GM18909 (cell line): ENCODE measurements at regions not wholly inside any gene's neighbourhood (a gene's known extent, or its start where the extent isn't known, plus 50 kb on each side); places are given as distances from the start of the nearest gene placed in this dataset.

Source experiments
- ATAC-seq: cut with Tn5 transposase; IDR thresholded peaks from one replicate; pipeline ENCODE4 v1.9.1; 2021; ENCODE audit warnings: mild to moderate bottlenecking; ENCODE audit not compliant: unreplicated experiment, poor library complexity

GRCh38 chr3:3689601-3690375, 109.4 kb upstream of the LRRN1 start:
- ATAC-seq: no peak

DNA sequence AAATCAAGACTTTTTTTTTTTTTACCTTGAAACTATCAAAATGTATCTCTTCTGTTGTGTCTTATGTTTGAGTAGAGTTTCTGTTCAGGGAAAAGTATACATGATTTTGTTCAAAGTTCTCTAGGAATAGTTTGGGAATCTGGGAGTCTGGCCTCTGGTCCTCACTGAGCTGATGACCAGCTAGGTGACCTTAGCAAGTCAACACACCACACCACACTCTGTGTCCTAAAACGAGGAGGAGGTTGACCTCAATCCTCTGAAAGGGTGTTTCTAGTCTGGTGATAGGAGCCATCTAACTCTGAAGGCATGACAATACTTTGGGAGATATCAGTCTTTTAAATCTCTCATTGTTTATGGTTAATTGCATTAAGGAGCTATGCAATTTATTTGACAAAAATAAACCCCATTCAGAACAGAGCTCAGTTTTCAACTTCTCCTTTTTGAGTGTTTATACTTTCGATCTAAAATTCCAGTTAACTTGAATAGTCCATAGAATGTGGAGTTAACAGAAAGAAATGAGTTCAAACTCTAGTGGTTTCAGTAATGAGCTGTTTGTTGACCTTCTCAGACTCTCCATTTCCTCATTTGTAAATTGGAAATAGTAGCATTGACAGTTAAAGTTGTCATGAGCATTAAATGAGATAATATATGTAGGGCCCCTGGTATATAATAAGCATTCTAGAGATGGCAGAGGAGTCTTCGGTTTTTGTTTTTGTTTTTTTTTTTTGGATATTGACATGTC, 112.2 kb upstream of the LRRN1 start:
- no peak for ATAC-seq

- ATAC-seq: no peak
Measured at GRCh38 chr3:3685721-3686120, 113.5 kb upstream of the LRRN1 start.

- ATAC-seq: no peak
Measured at GRCh38 chr3:3683261-3683660, 116.0 kb upstream of the LRRN1 start.

DNA sequence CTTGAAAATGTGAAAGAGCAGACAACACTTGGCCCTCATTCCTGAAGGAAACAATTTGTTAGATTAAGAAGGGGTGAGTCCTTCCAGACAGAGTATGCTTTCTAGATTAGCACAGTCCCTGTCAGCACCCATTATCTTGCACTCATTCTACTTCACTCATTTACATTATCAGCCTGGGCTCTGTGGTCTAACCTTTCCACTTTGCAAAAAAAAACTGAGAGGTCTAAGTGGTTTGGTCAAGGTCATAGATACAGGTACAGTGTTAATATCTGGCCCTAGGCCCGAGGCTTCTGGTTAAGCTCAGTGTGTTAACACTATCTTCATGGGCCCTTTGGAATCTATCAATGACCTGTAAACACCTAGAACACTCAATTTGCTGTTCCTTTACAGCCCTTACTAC, 123.4 kb upstream of the LRRN1 start:
- ATAC-seq: no peak

GRCh38 chr3:3675186-3675585, 124.0 kb upstream of the LRRN1 start:
- no peak for ATAC-seq

GRCh38 chr3:3666664-3667063, 132.6 kb upstream of the LRRN1 start:
- peak; percentile 99 for ATAC-seq

- ATAC-seq: peak; percentile 73
Measured at GRCh38 chr3:3665961-3666640, 133.1 kb upstream of the LRRN1 start.

DNA sequence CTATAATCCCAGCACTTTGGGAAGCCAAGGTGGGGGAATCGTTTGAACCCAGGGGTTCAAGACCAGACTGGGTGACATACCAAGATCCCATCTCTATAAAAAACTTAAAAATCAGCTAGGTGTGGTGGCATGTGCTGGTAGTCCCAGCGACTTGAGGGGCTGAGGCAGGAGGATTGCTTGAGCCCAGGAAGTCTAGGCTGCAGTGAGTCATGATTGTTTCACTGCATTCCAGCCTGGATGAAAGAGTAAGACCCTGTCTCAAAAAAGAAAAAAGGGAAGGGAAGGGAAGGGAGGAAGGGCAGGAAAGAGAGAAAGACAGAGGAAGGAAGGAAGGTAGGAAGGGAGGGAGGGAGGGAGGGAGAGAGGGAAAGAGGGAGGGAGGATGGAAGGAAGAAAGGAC, 133.7 kb upstream of the LRRN1 start:
- ATAC-seq: no peak

DNA sequence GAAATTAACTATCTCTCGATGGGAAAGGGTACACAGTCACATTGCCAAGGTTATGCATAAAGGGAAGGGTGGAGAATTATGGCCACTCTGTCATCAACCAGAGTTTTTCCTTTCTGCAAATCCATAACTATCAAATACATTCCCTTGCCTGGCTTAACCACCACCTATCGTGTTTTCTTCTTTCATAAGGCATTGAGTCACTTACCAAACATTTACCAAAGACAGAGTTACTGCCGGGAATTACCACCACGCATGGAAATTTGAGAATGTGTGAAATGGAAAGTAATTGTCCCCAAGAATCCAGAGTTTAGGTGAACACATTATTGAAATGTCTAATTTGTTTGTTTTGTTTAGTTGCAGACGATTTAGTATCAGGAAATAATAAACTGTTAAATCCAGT, 134.3 kb upstream of the LRRN1 start:
- ATAC-seq: no peak

DNA sequence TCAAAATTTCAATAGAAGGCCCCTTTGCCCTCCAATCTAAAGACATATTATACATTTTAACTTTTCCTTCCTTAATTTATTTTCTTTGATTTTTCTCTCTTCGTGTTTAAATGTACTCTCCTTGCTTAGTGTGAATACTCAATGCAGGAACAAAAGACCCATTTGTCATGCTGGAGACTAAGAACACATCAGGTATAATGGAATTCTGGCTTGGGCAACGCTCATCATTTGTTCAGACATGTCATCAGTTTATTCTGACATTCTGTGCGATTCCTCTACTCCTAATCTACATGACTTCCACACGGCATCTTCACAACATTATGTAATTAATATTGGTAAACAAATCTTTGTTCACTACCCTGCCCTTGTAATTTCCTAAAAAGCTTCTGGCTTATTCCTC, 136.6 kb upstream of the LRRN1 start:
- ATAC-seq: no peak

DNA sequence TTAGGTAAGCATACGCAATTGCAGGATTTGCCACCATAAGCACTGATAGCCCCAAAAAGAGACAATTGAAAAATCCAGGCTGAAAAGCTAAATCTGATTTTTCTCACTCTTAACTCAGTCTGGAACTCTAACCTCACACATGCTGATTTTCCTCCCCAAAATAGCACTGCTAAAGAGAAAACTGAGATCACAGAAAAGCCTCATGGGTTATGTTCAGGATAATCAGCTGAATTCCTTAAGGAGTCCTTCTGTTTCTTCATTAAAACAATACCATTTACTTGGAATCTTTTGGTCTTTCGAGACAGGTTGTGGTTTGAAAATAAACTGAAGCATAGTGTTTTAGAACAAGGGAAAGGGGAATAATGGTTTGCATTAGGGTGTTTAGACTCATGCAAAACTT, 144.3 kb upstream of the LRRN1 start:
- no peak for ATAC-seq

- ATAC-seq: no peak
Measured at GRCh38 chr3:3648988-3649679, 150.1 kb upstream of the LRRN1 start.

GRCh38 chr3:3646934-3647333, 152.3 kb upstream of the LRRN1 start:
- no peak for ATAC-seq

DNA sequence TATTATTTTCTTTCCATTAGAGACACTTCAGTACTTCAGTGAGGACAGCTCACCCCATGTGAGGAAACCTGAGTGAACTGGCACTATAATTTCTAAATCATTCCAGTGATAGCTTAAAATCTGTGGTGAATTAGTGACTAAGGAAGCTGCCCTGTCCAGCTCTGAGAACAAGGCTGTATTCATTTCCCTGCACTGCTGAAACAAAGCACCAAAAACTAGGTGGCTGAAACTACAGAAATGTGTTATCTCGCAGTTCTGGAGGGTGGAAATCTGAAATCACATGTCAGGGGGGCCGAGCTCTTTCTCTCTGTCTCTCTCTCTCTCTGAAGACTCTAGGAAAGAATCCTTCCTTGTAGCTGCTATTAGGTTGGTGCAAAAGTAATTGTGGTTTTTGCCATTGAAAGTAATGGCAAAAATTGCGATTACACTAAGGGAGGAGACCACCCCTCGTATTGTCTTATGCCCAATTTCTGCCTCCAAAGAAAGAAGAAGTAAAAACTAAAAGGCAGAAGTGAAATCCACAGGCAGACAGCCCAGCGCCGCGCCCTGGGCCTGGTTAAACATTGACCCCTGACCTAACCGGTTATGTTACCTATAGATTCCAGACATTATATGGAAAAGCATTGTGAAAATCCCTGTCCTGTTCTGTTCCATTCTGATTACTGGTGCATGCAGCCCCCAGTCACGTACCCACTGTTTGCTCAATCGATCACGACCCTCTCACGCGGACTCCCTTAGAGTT, 153.0 kb upstream of the LRRN1 start:
- peak; percentile 97 for ATAC-seq

DNA sequence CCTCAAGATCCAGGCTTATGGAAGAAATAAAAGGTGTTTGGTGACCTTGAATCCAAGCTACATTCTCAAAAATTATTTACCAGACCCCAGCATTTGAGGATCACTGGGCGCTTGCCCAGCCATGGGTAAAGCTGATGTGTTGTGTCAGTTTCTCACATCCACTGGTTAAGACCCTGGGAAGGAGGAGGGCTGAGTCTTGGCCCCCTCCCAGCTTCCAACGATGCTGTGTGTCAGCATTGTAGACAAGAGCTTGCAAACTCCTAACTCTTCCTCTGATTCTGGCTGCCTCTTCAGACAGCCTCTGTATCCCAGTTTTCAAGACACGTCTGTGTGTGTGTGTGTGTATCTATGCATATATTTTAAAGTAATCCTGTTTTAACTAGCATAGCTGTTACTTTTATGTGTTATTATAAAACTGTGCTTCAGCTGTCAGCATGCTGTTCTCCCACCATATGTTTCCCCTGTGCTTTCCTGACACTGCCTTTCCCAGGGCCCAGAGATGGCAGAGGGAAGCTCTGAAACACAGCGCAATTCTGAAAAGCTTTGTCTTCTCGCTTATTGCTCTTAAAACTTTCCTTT, 157.3 kb upstream of the LRRN1 start:
- no peak for ATAC-seq

- no peak for ATAC-seq
Measured at GRCh38 chr3:3639078-3639477, 160.2 kb upstream of the LRRN1 start.

- ATAC-seq: no peak
Measured at GRCh38 chr3:3636815-3637214, 162.4 kb upstream of the LRRN1 start.

DNA sequence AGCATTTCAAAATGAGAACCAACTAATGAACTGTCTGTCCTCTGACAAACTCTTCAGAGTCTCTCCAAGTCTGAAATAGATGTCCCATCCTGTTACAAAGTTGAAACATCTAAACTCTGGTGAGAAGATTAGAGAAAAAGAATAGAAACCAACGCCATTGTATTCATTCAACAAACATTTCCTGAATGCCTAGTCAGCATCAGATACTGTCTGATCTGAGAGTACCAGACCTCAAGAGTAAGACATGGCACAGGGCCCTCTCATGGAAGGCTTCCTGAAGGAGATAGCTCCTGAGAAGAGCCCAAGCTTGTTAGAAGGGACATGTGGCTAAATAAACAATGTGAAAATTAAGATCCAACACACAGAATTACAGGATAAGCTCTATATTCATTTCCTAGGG, 164.1 kb upstream of the LRRN1 start:
- ATAC-seq: no peak

DNA sequence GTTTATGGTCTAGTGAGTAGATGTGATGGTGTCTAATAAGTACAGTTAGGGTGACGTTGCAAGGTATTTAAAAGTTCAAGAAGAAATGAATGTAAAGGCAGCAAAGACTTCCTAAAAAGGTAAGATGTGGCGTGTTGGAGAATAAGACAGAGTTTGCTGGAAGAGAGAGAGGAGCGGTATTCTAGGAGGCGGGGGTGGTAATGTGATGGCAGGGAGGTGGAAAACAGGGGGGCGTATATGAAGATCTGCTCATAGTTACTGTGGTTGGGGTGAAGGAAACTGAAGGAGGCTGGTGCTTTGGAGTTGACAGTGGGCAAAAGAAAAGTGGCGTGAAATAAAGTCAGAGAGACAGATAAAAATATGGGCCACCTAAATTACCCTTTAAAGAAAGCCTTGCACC, 164.9 kb upstream of the LRRN1 start:
- ATAC-seq: no peak
